ENCODE measurements at regions not wholly inside any gene's neighbourhood (a gene's known extent, or its start where the extent isn't known, plus 50 kb on each side); places are given as distances from the start of the nearest gene placed in this dataset.

GRCh38 chr13:53463106-53463505 lies 434.5 kb downstream of the OLFM4 start:
- no peak for TF ChIP-seq CTCF (IDR thresholded peaks at IDR 0.05)
- TF ChIP-seq POLR2A (IDR thresholded peaks at IDR 0.05): no peak
